ENCODE measurements at regions not wholly inside any gene's neighbourhood (a gene's known extent, or its start where the extent isn't known, plus 50 kb on each side); places are given as distances from the start of the nearest gene placed in this dataset.

GRCh38 chr18:25001803-25002202, 350.2 kb downstream of the ZNF521 start:
- CTCF ChIA-PET = no interaction called here
- Mint-ChIP-seq H3K27me3 (no peaks in the 10 kb centered on the region), H3K4me1 (no peaks in the 10 kb centered on the region), H3K9me3 (ENCODE audit: low read depth) (peaks cover 6% of the 10 kb centered on the region), H3K36me3 (no peaks in the 10 kb centered on the region), H3K27ac (no peak overlapping the region), H3K4me3 (no peak overlapping the region)
- DNase-seq = no peak
- ATAC-seq = no peak

GRCh38 chr18:25005541-25006403, 346.2 kb downstream of the ZNF521 start:
- CTCF ChIA-PET = no interaction called here
- Mint-ChIP-seq H3K4me1 (no peaks in the 10 kb centered on the region), H3K27me3 (no peaks in the 10 kb centered on the region), H3K4me3 (no peak overlapping the region), H3K36me3 (no peaks in the 10 kb centered on the region), H3K27ac (no peak overlapping the region), H3K9me3 (ENCODE audit: low read depth) (no peaks in the 10 kb centered on the region)
- ATAC-seq = no peak
- no peak for DNase-seq

- no peak overlapping the region for H3K27ac Mint-ChIP-seq
- CTCF ChIA-PET = no interaction called here
- no peaks in the 10 kb centered on the region for H3K27me3 Mint-ChIP-seq
- H3K9me3 Mint-ChIP-seq (ENCODE audit: low read depth) = peaks cover 4% of the 10 kb centered on the region
- no peaks in the 10 kb centered on the region for H3K36me3 Mint-ChIP-seq
- H3K4me3 Mint-ChIP-seq = no peak overlapping the region
- no peak for ATAC-seq
- no peaks in the 10 kb centered on the region for H3K4me1 Mint-ChIP-seq
- DNase-seq = no peak
These were observed 341.2 kb downstream of the ZNF521 start for GRCh38 chr18:25010623-25011374.

All from activated CD8-positive, alpha-beta memory T cell treated with anti-CD3 and anti-CD28 coated beads, Interleukin-2, amount 10 ng/mL, durations not matched to agents 7 days and 5 days (primary cell).